BLaER1 (cell line): ENCODE measurements at regions not wholly inside any gene's neighbourhood (a gene's known extent, or its start where the extent isn't known, plus 50 kb on each side); places are given as distances from the start of the nearest gene placed in this dataset.

Experiments
- H3K27ac ChIP-seq: shearing (Covaris generic); formaldehyde crosslinking; 2 replicates; pipeline ENCODE4 v1.8.1; 2022
- H3K27me3 ChIP-seq: shearing (Covaris generic); formaldehyde crosslinking; 2 replicates; pipeline ENCODE4 v1.8.1; 2022
- H3K36me3 ChIP-seq: shearing (Covaris generic); formaldehyde crosslinking; 2 replicates; pipeline ENCODE4 v1.8.1; 2022
- H3K4me1 ChIP-seq: shearing (Covaris generic); formaldehyde crosslinking; 2 replicates; pipeline ENCODE4 v1.8.1; 2022
- H3K4me2 ChIP-seq: shearing (Covaris generic); formaldehyde crosslinking; 2 replicates; pipeline ENCODE4 v1.8.1; 2022
- H3K4me3 ChIP-seq: shearing (Covaris generic); formaldehyde crosslinking; 2 replicates; pipeline ENCODE4 v1.8.1; 2022
- H3K9ac ChIP-seq: shearing (Covaris generic); formaldehyde crosslinking; 2 replicates; pipeline ENCODE4 v1.8.1; 2022
- H3K9me3 ChIP-seq: shearing (Covaris generic); formaldehyde crosslinking; 2 replicates; pipeline ENCODE4 v1.8.1; 2022
- H4K20me1 ChIP-seq: shearing (Covaris generic); formaldehyde crosslinking; 2 replicates; pipeline ENCODE4 v1.8.1; 2022
- Cebpa-rat ChIP-seq: shearing (Covaris generic); IDR thresholded peaks from 2 replicates; pipeline ENCODE4 v1.8.1; 2022

DNA sequence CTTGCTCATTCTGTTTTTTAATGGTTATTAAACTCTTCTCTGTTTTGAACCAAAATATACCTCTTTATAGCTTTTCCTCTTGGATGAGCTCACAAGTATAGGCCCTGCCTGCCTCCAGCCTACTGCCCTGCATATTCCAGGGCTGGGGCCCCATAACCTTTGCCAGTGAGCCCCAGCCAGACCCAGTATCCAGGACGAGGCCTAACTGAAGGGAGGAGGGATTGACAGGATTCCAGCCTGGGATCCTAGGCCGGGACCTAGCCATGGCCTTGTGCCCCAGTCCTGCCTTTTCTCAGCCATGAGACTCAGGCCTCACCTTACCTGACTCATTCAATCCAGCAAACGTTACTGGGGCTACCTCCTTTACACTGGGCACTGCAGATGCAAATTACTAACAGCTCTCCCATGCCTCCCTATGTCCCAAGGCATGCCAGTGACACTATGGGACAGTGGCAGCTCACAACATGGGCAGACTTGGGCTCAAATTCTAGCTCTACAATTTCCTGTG lies 159.2 kb downstream of the DDX1 start:
- Histone ChIP-seq H3K9ac (no peak overlapping the region), H3K27ac (no peak overlapping the region)
- TF ChIP-seq Cebpa-rat, result no peak

DNA sequence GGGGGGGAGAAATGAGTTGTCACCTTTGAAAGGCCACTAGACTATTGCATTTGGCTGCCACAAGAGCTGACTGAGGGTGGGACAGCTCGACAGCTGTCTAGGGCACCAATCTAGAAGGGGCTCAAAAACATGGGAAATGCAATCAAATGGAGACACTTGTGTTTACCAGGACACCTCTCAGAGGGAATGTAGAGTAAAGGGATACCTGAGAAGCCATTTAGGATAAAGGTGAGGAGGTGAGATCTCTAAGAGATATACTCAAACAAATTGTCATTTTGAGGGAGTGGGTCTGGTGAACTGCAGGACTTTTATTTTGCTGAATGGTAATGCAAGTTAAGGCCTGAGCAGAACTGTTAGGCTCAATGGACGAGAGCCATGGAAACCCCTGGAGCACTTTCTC lies 159.8 kb downstream of the DDX1 start:
- no peaks in the 10 kb centered on the region for H4K20me1 ChIP-seq
- no peaks in the 10 kb centered on the region for H3K27me3 ChIP-seq
- H3K36me3 ChIP-seq, result no peaks in the 10 kb centered on the region
- H3K9me3 ChIP-seq, result no peaks in the 10 kb centered on the region
- no peak overlapping the region for H3K4me2 ChIP-seq
- no peaks in the 10 kb centered on the region for H3K4me1 ChIP-seq
- no peak overlapping the region for H3K9ac ChIP-seq
- no peak for TF ChIP-seq Cebpa-rat
- H3K27ac ChIP-seq, result no peak overlapping the region
- no peak overlapping the region for H3K4me3 ChIP-seq

More for the DNA sequence above, 159.2 kb downstream of the DDX1 start:
- Histone ChIP-seq H3K36me3 (no peaks in the 10 kb centered on the region), H3K27me3 (no peaks in the 10 kb centered on the region), H3K4me1 (no peaks in the 10 kb centered on the region), H3K9me3 (no peaks in the 10 kb centered on the region), H3K4me3 (no peak overlapping the region), H3K4me2 (no peak overlapping the region), H4K20me1 (no peaks in the 10 kb centered on the region)

DNA sequence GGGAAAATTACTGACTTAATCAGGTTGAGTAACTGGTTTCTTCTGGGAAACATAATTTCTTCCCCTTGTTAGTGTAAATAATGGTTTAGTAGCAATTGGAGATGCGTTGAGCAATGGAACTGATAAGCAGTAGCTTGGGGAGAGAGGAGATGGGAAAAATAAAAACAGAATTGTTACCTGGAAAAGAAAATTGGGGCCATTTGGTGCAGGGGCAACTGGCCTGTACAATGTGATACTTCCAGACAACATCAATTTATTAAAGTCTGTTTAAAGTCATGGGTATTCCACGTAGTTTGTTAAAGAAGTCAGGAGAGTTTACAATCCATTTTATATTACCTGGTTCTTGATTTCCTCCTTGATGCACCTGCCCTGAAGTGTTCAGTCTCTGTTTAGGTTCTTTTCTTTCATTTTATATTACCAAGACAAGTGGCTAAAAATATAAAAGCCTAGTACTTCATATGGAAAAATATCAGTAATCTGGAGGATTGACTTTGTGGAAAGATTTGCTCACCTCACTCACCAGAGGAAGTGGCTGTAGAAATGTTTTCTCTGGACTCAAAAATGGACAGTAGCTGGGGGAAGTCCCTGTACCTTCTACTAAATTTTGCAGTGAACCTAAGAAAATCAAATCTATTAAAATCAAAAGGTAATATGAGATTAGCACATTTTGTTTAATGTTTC lies 161.0 kb downstream of the DDX1 start:
- H3K4me3 ChIP-seq, result no peak overlapping the region
- H3K9me3 ChIP-seq, result no peaks in the 10 kb centered on the region
- H3K9ac ChIP-seq, result no peak overlapping the region
- no peaks in the 10 kb centered on the region for H3K27me3 ChIP-seq
- H3K4me2 ChIP-seq, result no peak overlapping the region
- H3K27ac ChIP-seq, result no peak overlapping the region
- TF ChIP-seq Cebpa-rat, result no peak
- no peaks in the 10 kb centered on the region for H3K4me1 ChIP-seq
- H3K36me3 ChIP-seq, result no peaks in the 10 kb centered on the region
- no peaks in the 10 kb centered on the region for H4K20me1 ChIP-seq

DNA sequence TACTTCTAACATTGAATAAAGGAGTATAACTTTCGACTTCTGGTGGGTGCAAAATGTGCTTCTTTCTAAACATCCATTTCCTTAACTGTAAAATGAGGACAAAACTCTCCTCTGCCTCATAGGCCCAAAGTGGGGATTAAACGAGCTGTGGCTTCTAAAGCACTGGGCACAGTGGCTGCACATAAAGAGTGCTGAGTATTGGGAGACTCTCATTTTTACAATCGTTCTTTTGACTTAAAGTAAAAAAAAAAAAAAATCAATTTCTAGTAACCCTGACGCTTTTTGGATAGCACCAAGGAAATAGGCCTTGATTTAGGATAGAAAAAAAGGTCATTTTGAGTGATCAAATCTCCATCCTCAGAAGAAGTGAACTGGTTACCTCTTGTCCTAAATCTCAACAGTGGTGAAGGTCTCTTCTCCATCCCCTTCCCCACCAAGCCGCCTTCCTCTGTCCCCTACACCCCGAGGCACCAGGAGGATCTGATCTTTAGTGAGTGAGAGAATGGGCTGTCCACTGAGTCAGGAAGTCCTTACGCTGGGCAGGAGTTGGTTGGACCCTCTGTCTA lies 161.6 kb downstream of the DDX1 start:
- TF ChIP-seq Cebpa-rat, result no peak
- no peaks in the 10 kb centered on the region for H3K9me3 ChIP-seq
- H4K20me1 ChIP-seq, result no peaks in the 10 kb centered on the region
- no peak overlapping the region for H3K9ac ChIP-seq
- H3K27me3 ChIP-seq, result no peaks in the 10 kb centered on the region
- H3K36me3 ChIP-seq, result no peaks in the 10 kb centered on the region
- no peaks in the 10 kb centered on the region for H3K4me1 ChIP-seq
- H3K4me2 ChIP-seq, result no peak overlapping the region
- H3K27ac ChIP-seq, result no peak overlapping the region
- no peak overlapping the region for H3K4me3 ChIP-seq

DNA sequence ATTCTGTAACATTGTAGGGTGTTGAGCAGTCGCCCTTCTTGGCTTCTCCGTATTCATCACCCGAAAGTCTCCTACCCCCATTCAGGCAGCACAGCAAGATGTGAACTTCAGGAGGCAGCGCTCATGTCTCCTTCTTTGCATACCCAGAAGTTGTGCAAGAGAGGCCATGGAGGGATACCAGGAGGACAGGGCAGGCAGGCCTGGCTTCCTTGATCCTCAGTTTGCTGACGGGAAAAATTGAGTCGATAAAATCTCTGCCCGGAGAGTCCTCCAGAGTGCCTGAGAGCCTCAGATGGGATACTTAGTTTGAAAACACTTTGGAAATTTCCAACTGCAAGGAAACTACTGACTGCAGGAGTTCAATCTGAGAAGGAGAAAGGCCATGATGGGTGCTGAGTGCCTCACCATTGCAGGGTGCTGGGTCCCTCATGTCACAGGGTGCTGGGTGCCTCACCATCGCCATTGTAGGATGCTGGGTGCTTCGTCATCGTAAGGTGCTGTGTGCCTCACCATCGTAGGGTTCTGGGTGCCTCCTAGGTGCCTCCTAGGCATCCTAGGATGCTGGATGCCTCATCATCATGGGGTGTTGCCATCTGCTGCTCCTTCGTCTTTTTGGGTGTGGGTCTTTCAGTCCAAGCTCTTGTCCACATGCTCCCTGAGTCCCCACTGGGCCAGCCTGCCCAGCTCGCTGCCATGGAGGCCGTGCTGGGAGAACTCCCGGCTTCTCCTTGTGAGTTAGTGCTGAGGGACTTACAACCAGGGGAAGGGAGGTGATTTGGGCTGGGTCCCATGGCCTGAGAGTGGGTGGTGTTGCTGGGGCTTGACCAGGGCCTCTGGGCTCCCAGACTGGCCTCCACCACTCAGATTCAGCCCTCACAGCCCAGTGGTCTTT lies 162.4 kb downstream of the DDX1 start:
- no peak for TF ChIP-seq Cebpa-rat
- no peak overlapping the region for H3K4me3 ChIP-seq
- H3K4me1 ChIP-seq, result no peaks in the 10 kb centered on the region
- no peaks in the 10 kb centered on the region for H4K20me1 ChIP-seq
- no peak overlapping the region for H3K4me2 ChIP-seq
- H3K27ac ChIP-seq, result no peak overlapping the region
- H3K9ac ChIP-seq, result no peak overlapping the region
- no peaks in the 10 kb centered on the region for H3K36me3 ChIP-seq
- H3K9me3 ChIP-seq, result no peaks in the 10 kb centered on the region
- no peaks in the 10 kb centered on the region for H3K27me3 ChIP-seq

DNA sequence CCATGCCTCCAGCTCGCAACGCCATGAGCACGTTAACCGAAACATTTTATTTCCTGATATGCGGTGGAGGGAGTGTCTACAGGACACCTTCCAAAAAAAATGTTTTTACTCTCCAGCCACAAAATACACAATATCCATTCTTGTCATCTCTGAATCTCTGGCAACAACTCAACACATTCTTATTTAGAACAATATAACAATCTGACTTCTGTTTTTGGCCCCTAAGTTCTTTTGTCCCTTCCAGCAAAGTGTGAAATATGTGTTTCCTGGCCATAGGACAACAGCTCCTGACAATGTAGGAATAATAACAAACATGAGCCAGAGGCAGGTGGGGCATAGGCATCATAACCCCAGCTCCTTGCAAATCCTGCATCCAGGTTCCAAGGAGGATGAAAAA lies 163.0 kb downstream of the DDX1 start:
- Histone ChIP-seq H3K36me3 (no peaks in the 10 kb centered on the region), H4K20me1 (no peaks in the 10 kb centered on the region)

DNA sequence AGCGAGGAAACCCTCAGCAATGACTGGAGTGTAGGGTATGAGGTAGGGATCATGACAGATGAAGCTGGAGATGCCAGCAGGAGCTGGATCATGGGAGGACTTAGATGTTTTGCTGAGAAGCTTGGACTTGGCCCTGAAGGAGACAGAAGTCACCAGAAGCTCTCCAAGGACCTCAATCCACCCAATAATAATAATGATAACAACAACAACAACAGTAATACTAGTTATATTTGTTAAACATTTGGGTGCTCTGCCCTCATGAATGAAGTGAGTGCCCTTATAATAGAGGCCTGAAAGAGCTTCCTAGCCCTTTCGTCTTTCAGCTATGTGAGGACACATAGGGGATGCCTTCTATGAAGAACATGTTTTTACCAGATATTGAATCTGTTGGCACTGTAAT lies 163.9 kb downstream of the DDX1 start:
- H3K27me3 ChIP-seq, result no peaks in the 10 kb centered on the region
- H3K27ac ChIP-seq, result no peak overlapping the region
- no peaks in the 10 kb centered on the region for H3K9me3 ChIP-seq
- no peaks in the 10 kb centered on the region for H4K20me1 ChIP-seq
- no peak overlapping the region for H3K4me2 ChIP-seq
- H3K4me1 ChIP-seq, result no peaks in the 10 kb centered on the region
- H3K4me3 ChIP-seq, result no peak overlapping the region
- no peak for TF ChIP-seq Cebpa-rat
- H3K36me3 ChIP-seq, result no peaks in the 10 kb centered on the region
- no peak overlapping the region for H3K9ac ChIP-seq

More for the DNA sequence above, 163.0 kb downstream of the DDX1 start:
- H3K27me3 ChIP-seq, result no peaks in the 10 kb centered on the region
- H3K4me1 ChIP-seq, result no peaks in the 10 kb centered on the region
- H3K4me2 ChIP-seq, result no peak overlapping the region
- no peaks in the 10 kb centered on the region for H3K9me3 ChIP-seq
- no peak overlapping the region for H3K4me3 ChIP-seq
- TF ChIP-seq Cebpa-rat, result no peak
- no peak overlapping the region for H3K9ac ChIP-seq
- no peak overlapping the region for H3K27ac ChIP-seq

DNA sequence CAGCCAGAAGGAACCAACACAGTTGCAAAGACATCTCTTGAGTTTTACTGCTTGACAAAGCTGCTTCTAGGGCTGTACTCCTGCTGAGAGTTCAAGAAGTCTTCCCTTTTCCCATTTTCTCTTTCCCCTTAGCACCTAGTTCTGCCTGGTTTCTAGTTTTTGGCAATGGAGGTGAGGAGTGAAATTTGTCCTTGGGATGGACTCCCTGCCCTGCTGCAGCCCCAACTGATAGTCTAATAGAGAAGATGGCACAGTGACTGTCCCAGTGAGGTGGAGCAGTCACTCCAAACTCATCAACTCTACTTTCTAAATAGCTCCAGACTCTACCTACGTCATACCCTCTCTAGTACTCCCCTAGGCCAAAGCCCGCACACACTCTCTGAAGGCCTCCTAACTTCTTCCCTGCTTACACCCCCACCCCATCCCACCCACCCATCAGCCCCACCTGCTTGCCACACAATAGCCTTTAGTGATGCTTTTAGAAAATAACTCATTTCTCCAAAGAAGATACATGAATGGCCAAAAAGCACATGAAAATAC lies 164.4 kb downstream of the DDX1 start:
- H4K20me1 ChIP-seq, result no peaks in the 10 kb centered on the region
- H3K9ac ChIP-seq, result no peak overlapping the region
- H3K9me3 ChIP-seq, result no peaks in the 10 kb centered on the region
- TF ChIP-seq Cebpa-rat, result no peak
- no peak overlapping the region for H3K4me2 ChIP-seq
- H3K27me3 ChIP-seq, result no peaks in the 10 kb centered on the region
- H3K27ac ChIP-seq, result no peak overlapping the region
- H3K36me3 ChIP-seq, result no peaks in the 10 kb centered on the region
- H3K4me1 ChIP-seq, result no peaks in the 10 kb centered on the region
- H3K4me3 ChIP-seq, result no peak overlapping the region

DNA sequence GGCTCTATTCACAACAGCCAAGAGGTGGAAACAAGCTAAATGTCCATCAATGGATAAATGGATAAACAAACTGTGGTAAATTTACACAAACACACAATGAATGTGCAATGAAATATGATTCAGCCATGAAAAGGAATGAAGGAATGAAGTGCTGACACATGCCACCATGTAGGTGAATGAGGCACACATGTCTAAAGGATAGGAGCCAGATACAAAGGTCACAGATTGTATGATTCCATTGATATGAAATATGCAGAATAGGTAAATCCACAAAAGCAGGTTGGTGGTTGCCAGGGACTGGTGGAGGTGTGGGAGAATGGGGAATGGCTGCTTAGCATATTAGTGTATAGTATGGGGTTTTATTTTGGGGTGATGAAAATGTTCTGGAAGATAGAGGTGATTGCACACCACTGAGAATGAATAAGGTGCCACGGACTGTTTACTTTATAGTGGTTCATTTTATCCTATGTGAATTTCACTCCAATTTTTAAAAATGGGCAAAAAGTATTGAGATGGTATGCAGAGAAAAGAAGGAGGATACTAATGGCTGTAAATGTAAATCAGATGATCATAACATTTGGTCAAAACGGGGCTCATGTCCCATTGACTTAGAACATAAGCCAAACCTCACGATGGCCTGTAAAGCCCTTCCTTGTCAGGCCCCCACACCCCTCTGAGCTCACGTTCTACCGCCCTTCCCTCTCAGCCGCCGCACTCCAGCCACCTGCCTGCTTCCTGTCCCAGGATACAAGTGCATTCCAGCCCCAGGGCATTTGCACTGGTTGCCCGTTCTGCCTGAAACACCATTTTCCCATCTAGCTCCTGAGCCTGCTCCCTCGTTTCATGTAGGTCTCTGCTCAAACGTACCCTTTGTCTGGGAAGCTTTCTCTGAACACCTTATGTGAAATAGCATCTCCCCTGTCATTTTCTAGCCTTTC lies 165.5 kb downstream of the DDX1 start:
- Histone ChIP-seq H3K4me1 (no peaks in the 10 kb centered on the region), H3K4me3 (no peak overlapping the region), H3K27ac (no peak overlapping the region), H3K9ac (no peak overlapping the region), H3K4me2 (no peak overlapping the region), H4K20me1 (no peaks in the 10 kb centered on the region), H3K9me3 (no peaks in the 10 kb centered on the region), H3K36me3 (no peaks in the 10 kb centered on the region), H3K27me3 (no peaks in the 10 kb centered on the region)
- TF ChIP-seq Cebpa-rat, result no peak
